ENCODE measurements at regions not wholly inside any gene's neighbourhood (a gene's known extent, or its start where the extent isn't known, plus 50 kb on each side); places are given as distances from the start of the nearest gene placed in this dataset.
A peak's percentile ranks its signal among the peaks of the same experiment; 100 is the strongest.

DNA sequence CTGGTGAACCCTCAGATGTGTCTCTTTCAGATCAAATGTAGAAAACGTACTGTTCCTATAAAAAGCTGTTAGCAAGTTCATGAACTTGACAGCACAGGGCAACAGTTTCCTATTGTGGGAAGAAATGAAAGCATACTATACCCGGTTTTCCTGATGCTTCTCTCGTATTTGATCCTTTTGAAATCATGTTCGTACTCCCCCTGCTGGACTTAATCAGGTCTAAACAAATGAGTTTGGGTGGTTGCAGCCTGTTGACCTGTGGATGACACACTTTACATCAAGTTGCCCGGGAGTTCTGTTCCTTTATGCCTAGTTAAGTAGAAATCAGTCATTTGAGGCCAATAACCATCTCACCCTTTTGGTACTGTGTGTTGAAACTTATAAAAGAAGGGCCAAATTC is 1992.3 kb downstream of the MAT2B start:
- no peak for DNase-seq

DNA sequence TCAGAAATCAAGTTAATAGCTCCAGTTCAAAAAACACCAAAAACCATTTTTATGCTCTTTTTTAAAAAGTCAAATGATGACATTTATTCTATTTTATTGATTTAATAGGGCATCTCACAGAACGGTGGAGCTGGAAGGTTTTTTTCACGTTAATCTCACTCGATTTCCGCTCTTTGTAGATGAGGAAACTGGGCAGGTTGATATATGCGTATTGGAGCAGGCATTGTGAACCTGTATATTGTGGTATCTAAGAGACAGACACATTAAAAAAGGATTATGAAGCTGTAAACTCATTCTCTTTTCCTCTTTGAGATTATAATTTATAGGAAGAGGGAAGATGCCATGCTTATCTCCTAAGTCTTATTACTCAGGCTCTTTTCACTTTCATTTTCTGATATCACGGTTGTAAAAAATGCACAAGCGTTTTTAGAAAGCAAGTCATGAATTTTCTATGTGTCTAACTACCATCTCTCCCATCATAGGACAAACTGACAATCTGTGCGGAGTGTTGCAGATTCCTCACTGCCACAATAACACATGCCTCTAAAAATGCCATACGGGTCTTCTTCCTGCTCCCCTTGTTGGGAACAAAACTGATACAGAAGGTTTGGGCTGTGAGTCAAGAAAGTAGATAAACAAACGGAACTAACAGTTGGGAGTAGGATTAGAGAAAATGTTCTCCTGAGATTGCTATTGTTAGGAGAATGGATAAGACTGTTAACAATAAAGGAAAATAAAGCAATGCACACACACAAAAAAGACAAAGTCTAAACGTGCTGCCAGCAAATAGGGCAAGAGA is 1997.7 kb downstream of the MAT2B start:
- no peak for DNase-seq

DNA sequence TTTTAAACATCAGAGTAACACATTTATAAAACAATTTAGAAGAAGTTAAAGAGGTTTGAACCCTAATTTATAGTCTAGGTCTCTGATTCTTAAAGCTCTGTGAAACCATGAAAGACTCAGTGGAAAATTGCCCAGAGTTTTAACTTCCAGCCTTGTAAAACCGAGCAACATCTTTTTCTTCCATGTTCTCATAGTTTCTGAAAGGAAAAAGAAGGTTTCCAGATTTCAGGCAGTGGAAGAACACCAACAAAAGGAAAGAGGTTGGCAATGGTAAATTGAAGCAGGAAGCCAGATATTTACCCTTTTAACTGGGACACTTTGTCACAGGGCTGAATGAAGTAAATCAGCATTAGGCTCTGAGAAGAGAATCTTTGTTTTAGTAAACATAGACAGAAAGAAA is 1999.3 kb downstream of the MAT2B start:
- DNase-seq: peak; percentile 75

DNA sequence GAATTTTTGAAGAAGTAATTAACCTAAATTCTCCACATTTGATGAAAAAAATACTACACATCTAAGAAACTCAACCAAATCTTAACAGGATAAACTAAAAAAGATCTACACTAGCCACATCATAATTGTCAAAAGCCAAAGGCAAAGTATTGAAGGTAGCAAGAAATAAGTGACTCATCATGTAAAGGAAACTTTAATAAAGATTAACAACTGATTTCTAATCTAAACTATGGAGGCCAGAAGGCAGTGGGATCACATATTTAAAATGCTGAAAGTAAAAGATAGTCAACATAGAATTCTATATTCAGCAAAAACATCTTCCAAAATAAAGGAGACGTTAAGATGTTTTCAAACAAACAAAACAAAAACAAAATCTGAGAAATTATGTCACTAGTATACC is 2002.9 kb downstream of the MAT2B start:
- DNase-seq: no peak

DNA sequence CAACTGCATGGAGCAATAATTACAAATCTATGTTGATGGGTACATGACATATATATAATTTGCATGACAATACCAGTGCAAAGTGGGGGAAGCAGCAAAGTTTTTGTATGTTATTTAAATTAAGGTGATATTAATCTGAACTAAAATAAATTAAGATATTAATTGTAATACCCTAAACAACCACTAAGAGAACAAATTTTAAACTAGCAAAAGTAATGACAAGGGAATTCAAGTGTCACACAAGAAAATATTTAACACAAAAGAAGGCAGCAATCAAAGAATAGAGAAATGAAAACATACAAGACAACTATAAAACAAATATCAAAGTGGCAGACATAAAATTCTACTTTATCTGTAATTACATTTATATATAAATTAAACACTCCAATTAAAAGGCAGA is 2003.4 kb downstream of the MAT2B start:
- no peak for DNase-seq

DNA sequence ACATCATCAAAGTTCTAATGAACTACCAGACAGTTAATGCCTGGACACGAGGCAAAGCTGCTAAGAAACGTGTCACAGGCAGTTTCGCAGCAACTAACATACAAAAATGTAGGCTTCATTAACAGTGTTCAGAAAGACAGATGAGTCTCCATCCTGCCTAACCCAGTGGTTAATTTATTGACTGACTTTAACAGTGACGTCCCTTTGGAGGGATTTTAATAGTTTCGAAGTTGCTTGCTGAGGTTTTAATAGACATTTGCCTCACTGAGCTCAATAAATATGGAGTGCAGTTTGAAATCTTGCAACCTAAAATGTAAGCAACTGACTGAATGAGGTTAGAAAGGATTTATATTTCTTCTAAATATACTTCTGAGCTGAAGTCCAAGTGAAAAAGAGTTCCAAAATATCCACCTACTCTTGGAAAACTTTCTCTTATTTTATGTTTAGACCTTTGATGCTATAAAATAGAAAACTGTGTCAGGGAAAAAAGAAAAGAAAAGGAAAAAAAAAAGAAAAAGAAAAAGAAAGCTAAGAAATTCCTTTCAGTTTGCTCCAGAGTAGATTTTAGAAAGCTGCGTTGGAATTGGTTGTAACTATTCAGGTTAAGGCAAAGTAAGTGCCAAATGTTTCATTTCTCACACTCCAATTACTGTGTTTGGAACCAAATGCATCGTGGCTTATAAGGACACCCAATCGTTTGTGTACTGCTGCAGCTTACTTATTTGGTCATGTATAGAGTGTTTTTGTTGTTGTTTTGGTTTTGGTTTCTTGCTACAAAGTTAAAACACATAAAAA is 2016.6 kb downstream of the MAT2B start:
- DNase-seq: no peak

DNA sequence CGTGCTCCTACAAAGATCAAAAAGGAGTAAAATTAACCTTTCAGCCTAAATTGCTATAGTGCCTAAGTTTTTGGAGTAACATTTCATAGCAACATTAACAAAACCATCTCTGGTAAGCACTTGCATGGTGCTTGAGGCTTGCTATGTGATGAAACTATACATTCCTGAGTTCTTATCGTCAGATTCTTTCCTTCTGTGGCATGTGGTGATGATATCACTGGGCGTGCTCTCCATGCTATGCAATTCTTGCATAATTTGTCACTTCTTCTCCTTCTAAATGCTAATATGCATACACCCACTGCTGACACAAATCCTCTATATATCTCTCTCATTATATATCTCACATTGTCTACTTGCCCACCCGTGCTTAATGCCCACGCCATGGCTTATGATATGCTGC is 2019.9 kb downstream of the MAT2B start:
- no peak for DNase-seq

DNA sequence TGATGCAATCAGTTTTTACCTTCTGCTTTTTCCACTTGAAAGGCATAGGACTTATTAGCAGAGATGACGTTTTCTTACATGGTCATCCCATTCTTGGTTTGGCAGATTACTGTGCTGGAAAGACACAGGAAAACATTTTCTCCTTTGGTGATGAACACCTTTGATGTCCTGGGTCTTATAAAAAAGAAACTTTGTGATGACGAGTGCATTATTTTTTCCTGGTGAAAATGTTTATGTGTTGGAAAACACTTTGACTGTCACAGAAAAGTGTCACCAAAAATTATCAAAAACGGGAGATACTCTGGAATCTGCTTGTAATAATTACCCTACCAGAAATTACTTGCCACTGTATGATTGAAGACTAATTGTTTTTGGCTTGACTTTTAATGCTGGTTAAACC is 2020.9 kb downstream of the MAT2B start:
- no peak for DNase-seq

DNA sequence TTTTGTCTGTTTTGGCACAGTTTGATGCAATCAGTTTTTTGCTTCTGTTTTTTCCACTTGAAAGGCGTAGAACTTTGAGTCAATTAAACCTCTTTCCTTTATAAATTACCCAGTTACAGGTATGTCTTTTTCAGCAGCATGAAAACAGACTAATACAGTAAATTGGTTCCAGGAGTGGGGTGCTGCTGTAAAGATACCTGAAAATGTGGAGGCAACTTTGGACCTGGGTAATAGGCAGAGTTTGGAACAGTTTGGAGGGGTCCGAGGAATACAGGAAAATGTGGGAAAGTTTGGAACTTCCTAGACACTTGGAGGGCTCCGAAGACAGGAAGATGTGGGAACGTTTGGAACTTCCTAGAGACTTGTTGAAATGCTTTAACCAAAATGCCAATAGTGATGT is 2022.2 kb downstream of the MAT2B start:
- no peak for DNase-seq

DNA sequence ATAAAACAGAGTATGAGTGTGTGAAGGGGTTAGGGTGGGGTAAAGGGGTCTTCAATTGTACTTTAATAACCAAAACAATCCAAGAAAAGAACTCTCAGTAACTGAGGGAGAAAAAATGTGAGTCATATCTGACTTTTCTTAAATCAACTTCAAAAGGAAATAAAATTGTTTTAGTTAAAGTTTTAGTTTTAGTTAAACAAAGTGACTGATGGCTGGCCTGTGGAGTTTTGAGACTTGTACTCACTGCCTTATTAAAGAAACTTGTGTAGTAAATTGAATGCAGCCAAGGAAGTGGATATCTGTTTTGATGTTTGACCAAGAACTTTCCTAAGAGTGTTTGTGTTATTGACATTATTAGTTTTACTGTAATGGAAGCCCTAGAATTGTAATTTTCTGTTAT is 2032.6 kb downstream of the MAT2B start:
- DNase-seq: no peak

DNA sequence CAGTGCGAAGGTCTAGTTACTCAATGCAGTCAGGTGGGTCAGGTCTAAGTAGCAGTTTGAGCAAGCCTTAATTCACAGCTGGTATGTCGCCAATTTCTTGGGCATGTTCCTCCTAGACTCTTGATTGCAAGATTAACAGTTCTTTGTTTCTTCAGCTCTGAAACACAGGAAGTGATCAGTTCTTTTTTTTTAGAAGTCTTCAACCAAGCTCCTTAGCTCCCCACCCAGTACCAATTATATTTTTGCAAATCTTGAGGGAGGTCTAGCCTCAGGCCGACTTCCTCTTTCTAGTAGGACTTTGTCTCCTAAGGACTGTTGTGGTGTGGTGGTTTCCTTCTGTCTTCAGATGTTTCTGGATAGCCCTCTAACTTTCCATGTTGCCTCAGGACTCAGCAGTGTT is 2054.2 kb downstream of the MAT2B start:
- DNase-seq: no peak

DNA sequence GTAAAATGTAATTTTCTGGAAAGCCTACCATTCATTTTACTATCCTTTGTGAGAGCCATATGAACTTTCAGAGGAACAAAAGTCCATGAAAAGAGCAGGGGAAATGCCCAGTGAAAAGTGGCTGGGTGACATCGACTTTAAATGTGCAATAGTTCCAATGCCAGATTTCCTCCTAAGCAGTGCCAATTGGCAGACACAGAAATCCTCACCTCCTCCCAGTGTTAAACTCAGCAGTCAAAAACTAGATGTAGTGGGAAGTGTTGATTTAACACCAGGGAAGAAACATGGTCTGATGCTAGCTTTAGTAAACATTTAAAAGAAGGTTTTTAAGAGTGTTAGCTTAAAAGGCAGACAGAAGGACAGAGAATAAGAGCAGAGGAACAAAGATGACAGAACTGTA is 2055.2 kb downstream of the MAT2B start:
- peak; percentile 7 for DNase-seq

DNA sequence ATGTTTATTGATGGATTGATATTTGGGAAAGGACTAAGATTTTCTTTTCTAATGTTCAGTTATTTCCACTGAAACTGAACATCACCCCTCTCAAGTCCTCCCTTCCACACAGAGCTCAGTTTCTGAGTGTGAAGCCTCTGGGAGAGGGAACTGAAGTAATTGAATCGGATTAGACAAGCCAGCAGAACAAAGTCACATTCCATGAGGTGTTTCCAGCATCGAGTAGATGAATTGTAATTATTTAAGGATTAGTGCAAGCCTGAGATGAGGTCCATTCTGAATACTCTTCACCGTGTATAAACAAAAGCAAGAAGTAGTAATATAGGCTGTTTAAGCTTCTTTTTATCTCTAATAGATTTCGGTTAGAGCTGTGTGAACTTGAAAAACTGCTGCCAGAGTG is 2060.5 kb downstream of the MAT2B start:
- DNase-seq: no peak

DNA sequence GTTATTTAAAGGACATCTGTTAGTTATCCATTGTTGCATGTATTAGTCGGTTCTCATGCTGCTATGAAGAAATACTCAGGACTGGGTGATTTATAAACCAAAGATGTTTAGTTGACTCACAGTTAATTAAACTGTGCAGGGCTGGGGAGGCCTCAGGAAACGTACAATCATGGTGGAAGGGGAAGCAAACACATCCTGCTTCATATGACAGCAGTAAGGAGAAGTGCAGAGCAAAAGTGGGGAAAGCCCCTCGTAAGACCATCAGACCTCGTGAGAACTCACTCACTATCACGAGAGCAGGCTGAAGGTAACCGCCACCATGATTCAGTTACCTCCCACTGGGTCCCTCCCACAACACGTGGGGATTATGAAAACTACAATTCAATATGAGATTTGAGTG is 2064.1 kb downstream of the MAT2B start:
- DNase-seq: no peak

DNA sequence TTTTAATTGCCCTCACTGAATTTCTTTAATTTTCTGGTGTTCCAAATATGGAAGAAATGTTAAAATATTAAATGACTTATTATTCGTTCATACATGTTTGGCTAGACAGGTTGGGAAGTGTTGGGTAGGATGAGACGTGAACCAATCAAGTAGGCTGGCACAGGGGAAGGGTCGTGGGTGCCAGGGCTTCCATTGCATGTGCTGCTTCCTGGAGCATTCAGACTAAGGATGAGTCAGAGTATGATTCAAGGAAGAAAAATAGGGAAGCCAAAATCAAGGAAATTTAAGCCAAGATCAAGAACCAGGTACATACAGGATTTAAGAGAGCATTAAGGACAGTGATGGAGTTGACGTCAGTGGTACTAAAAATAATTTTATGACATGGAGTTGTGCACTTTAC is 2068.0 kb downstream of the MAT2B start:
- no peak for DNase-seq

DNA sequence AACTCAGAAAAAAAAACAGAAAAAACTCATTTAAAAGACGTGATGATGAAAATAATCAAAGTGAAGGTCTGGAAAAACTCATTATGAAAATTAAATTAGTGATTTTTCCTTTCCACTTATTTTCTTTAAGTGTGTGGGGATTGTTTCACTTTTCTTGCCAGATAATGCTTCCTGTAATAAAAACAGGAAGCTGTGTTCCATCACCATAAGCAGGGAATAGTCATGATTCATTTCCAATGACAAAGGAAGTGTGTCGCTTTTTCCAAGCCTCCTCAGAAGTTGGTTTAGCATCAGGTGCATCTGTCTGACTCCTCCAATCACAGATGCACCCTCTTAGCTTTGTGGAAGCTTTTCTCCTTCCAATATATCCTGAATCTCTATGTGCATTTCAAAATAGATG is 2068.7 kb downstream of the MAT2B start:
- DNase-seq: no peak

DNA sequence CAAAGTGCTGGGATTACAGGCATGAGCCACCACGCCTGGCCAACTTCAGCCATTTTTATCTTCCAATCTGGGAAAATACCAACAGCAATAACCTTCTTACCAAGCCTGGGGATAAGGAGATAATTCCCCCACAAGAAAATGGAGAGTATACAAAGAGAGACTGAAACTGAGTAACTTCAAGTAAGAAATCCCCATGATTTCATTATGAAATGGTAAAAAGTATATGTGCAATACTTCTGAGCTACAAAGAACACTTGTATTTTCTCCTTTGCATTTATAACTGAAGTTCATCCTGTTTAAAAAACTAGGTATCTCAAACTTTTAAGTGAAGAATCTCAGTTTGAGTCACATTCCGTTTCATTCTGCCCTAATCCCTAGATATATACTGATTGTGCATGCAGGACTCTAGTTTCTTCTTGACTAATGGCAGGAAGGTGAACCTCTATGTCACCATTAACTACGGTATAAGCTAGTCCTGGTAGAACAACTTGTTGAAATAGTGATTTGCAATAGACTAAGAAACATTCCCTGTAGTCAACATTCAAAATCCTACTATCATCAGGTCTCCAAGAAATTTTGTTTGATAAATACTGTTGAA is 2071.4 kb downstream of the MAT2B start:
- DNase-seq: no peak

DNA sequence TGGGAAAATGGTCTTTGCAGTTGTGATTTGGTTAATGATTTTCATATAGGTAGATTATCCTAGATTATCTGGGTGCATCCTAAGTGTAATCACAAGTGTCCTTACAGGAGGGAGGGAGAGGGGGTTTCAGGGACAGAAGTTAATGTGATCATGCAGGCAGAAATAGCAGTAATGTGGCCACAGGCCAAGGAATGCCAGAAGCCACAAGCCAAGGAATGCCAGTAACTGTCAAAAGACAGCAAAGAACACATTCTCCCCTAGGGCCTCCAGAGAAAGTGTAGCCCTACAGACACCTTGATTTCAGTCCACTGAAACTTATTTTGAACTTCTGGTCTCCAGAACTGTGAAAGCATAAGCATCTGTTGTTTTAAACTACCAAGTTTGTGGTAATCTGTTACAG is 2074.5 kb downstream of the MAT2B start:
- DNase-seq: no peak

DNA sequence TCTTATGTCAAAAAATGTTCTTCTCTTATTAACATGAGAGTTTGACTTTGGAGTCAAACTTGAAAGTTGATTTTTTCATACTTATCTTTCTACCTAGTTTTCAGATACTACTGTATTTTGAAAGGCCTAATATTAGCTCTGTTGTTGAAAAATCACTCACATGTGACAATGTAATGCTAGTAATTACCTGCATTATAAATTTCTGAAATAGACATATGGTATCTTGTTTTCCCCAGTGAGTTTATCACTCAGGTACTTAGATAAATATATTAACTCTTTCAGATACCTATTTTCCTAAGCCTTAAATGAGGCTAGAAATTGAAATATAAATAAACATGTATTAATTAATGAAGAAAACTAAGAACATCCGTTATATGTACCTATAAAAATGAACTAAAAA is 2089.3 kb downstream of the MAT2B start:
- DNase-seq: no peak

DNA sequence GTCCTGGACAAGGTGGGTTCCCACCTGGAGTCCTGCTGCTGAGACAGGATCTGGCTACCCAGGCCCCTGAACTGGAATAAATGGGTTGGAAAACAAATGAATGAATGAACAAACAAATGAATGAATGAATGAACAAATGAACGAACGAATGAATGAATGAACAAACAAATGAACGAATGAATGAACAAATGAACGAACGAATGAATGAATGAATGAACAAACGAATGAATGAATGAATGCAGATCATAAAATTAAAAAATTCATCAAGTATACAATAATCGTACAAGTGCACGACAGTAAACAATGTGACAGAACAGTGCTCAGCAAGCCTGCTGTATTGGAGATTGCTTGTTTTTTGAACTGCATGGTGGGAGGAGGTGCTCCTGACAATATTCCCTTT is 2097.1 kb downstream of the MAT2B start:
- no peak for DNase-seq

DNA sequence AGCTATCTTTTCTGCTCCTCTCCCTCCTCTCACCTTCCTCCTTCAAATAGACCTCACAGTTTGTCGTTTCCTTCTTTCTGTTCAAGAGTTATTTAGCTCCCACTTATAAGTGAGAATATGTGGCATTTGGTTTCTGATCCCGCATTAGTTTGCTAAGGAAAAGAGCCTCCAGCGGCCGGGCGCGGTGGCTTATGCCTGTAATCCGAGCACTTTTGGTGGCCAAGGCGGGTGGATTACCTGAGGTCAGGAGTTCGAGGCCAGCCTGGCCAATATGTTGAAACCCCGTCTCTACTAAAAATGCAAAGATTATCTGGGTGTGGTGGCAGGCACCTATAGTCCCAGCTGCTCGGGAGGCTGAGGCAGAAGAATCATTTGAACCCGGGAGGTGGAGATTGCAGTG is 2101.6 kb downstream of the MAT2B start:
- no peak for DNase-seq

DNA sequence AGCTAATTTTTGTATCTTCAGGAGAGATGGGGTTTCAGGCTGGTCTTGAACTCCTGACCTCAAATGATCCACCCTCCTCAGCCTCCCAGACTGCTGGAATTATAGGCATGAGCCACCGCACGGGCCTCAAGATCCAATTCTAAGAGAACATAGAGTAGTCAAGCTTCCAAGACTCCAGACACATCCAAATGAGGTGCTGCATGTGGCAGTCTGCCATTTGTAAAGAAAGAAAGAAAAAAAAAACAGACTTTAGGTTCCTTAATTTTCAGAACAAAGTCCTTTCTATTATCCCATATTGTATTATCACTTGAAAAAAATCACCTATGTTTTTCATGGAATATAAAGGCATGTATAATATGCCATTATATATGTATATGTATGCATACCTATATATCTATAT is 2104.5 kb downstream of the MAT2B start:
- DNase-seq: no peak

DNA sequence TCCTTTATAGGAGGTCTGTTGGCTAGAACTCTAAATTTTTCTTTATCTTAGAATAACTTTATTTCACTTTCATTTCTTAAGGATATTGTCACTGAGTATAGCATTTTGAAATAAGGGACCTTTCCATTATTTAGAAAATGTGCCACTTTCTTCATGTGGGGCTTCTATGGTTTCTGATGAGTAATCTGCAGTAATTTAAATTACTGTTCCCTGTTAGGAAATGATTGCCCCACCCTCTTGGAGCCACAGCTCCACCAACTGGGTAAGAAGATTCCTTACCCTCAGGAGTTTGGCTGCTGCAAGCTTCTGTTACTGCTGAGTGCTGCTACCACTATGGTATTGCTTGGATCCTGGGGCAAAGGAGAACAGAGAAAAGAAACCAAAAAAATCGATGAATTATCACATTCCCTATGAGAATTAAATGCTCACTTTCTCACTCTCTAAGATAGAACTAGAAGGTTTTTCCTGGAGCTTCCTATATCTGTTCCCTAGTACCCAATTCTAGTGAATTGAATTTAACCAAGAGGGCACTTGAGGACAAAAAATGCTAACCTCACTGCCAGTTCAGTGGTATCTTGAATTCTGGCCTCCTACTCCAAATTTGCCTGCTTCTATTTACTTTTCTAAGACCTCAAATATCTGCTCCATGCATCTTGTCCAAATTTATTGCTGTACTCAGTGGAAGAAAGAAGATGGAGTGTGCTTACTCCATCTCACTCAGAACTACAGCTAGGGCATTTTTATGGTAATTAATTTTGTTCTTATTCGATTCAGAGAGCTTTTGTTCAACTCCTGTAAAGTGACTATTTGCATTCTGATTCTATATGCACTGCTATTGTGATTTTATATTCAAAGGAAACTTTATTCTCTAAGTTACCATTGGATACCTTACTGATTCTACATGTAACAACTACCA is 2111.3 kb downstream of the MAT2B start:
- DNase-seq: peak; percentile 5

Measured in midbrain (tissue), 1 donor.